ENCODE measurements at regions not wholly inside any gene's neighbourhood (a gene's known extent, or its start where the extent isn't known, plus 50 kb on each side); places are given as distances from the start of the nearest gene placed in this dataset.

DNA sequence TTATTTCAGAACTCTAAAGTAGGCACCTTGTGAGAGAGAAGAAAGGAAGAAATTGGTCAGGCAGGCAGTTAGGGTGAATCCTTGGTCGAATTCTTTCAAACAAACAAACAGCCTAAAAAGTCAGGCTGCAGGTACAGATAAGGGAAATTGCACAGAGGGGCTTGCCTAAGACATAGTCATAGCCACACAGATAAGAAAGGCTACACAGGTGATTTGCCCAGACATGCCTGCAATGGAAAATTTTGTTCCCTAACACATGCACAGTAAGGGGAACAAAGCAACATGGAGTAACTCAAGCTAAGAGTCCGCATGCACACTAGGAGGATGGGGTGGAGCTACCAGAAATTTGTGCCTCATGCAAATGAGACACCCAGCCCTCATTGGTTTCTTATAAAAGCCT lies 91.4 kb upstream of the TUSC7 start:
- TF ChIP-seq, protein P1, sequence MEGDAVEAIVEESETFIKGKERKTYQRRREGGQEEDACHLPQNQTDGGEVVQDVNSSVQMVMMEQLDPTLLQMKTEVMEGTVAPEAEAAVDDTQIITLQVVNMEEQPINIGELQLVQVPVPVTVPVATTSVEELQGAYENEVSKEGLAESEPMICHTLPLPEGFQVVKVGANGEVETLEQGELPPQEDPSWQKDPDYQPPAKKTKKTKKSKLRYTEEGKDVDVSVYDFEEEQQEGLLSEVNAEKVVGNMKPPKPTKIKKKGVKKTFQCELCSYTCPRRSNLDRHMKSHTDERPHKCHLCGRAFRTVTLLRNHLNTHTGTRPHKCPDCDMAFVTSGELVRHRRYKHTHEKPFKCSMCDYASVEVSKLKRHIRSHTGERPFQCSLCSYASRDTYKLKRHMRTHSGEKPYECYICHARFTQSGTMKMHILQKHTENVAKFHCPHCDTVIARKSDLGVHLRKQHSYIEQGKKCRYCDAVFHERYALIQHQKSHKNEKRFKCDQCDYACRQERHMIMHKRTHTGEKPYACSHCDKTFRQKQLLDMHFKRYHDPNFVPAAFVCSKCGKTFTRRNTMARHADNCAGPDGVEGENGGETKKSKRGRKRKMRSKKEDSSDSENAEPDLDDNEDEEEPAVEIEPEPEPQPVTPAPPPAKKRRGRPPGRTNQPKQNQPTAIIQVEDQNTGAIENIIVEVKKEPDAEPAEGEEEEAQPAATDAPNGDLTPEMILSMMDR (conservative IDR thresholded peaks at IDR 0.05), result no peak
- H3K9me3 Mint-ChIP-seq, result peaks cover 0 to 3% of the 10 kb centered on the region in 2 experiments; a peak in 2 of 5 replicates
- H3T11ph ChIP-seq (ENCODE audit: low read length), result no peak overlapping the region
- H3K4me1 ChIP-seq (ENCODE audit: insufficient read depth, low read length), result no peaks in the 10 kb centered on the region
- no peak overlapping the region for H3K4me2 ChIP-seq (ENCODE audit: insufficient read depth, insufficient read length, low read length)
- no peak overlapping the region for H2BK120ac ChIP-seq (ENCODE audit: low read depth, low read length, poor library complexity, severe bottlenecking)
- no peak overlapping the region for H3K56ac ChIP-seq (ENCODE audit: insufficient read length, low read depth, low read length)
- no peaks in the 10 kb centered on the region for H3K23me2 ChIP-seq (ENCODE audit: insufficient read length, low read depth, low read length, poor library complexity, severe bottlenecking)
- peaks cover 1% of the 10 kb centered on the region; the same call in 1 of the 2 replicates for H3K27me3 Mint-ChIP-seq (ENCODE audit: low read depth)
- no peak overlapping the region for H3K18ac ChIP-seq (ENCODE audit: insufficient read length, low read depth, low read length)
- no peaks in the 10 kb centered on the region for H3K9me3 ChIP-seq (ENCODE audit: control insufficient read depth, low read depth, low read length)
- H2AK5ac ChIP-seq (ENCODE audit: insufficient read length, low read length), result no peak overlapping the region
- no peak overlapping the region for H2BK12ac ChIP-seq (ENCODE audit: insufficient read length, low read depth, low read length)
- no peak overlapping the region for H3K27ac Mint-ChIP-seq
- no peak overlapping the region for H2BK5ac ChIP-seq (ENCODE audit: insufficient read length, low read length)
- no peak for DNase-seq
- H3K4me1 Mint-ChIP-seq, result no peaks in the 10 kb centered on the region
- H2BK15ac ChIP-seq (ENCODE audit: low read depth, low read length), result no peak overlapping the region
- no peak overlapping the region for H3K27ac ChIP-seq (ENCODE audit: insufficient read length, low read depth, low read length)
- H3K4ac ChIP-seq (ENCODE audit: low read depth, low read length), result no peak overlapping the region
- H4K20me1 ChIP-seq (ENCODE audit: control insufficient read depth, insufficient read depth, insufficient read length), result no peaks in the 10 kb centered on the region
- no peak overlapping the region for H4K8ac ChIP-seq (replicated peaks; ENCODE audit: insufficient read length, low read depth, low read length)
- no peaks in the 10 kb centered on the region for H3K79me2 ChIP-seq (ENCODE audit: insufficient read depth, low read length)
- no peaks in the 10 kb centered on the region for H3K27me3 ChIP-seq (ENCODE audit: insufficient read depth, low read length)
- no peak overlapping the region for H3K4me3 Mint-ChIP-seq
- no peak overlapping the region for H4K91ac ChIP-seq (ENCODE audit: insufficient read length, low read depth, low read length)
- H3K14ac ChIP-seq (ENCODE audit: insufficient read depth, low read length), result no peak overlapping the region
- H3K36me3 Mint-ChIP-seq (ENCODE audit: insufficient read depth in 1 of 3, low read depth in 3 of 3), result peaks cover 0 to 15% (median 9%) of the 10 kb centered on the region in 3 experiments; a peak in 3 of 7 replicates
- no peak overlapping the region for H3K9ac ChIP-seq (ENCODE audit: extremely low read depth, insufficient read length, low read length)
- no peak overlapping the region for H2AFZ ChIP-seq (ENCODE audit: low read length)
- H3K23ac ChIP-seq (ENCODE audit: insufficient read length, low read depth, low read length), result no peak overlapping the region
- H4K5ac ChIP-seq (ENCODE audit: insufficient read length, low read depth, low read length), result no peak overlapping the region
- H3K79me1 ChIP-seq (ENCODE audit: insufficient read depth, low read depth, low read length, poor library complexity, severe bottlenecking), result no peaks in the 10 kb centered on the region
- H2BK20ac ChIP-seq (ENCODE audit: low read depth, low read length, poor library complexity, severe bottlenecking), result no peak overlapping the region
- WGBS (ENCODE audit: extremely low coverage, insufficient read length, low lambda C conversion rate), result no CpG with 5 or more reads among the region's 2 CpGs
